ENCODE measurements at regions not wholly inside any gene's neighbourhood (a gene's known extent, or its start where the extent isn't known, plus 50 kb on each side); places are given as distances from the start of the nearest gene placed in this dataset.
A peak's percentile ranks its signal among the peaks of the same experiment; 100 is the strongest.

GRCh38 chr4:79266136-79266535 lies 59.7 kb downstream of the NAA11 start:
- TF ChIP-seq CTCF (IDR thresholded peaks at IDR 0.05; ENCODE audit: low read depth, low read length), result no peak
- Histone ChIP-seq H3K9me3 (ENCODE audit: low read depth) (no peaks in the 10 kb centered on the region), H3K36me3 (no peaks in the 10 kb centered on the region), H3K27me3 (no peaks in the 10 kb centered on the region), H3K4me1 (ENCODE audit: low read depth) (peaks cover 7% of the 10 kb centered on the region), H3K4me3 (no peak overlapping the region), H3K27ac (no peak overlapping the region)
- no peak for DNase-seq (ENCODE audit: low read depth in 1 of 2, low spot score in 1 of 2)

GRCh38 chr4:79259242-79259641 lies 66.6 kb downstream of the NAA11 start:
- H3K4me1 ChIP-seq (ENCODE audit: low read depth), result no peaks in the 10 kb centered on the region
- no peaks in the 10 kb centered on the region for H3K36me3 ChIP-seq
- DNase-seq (ENCODE audit: low read depth in 1 of 2, low spot score in 1 of 2), result no peak
- H3K4me3 ChIP-seq, result no peak overlapping the region
- H3K9me3 ChIP-seq (ENCODE audit: low read depth), result no peaks in the 10 kb centered on the region
- H3K27ac ChIP-seq, result no peak overlapping the region
- no peak for TF ChIP-seq CTCF (IDR thresholded peaks at IDR 0.05; ENCODE audit: low read depth, low read length)
- H3K27me3 ChIP-seq, result no peaks in the 10 kb centered on the region

- no peak for DNase-seq (ENCODE audit: low read depth in 1 of 2, low spot score in 1 of 2)
- no peak overlapping the region for H3K27ac ChIP-seq
- no peak overlapping the region for H3K4me3 ChIP-seq
- H3K4me1 ChIP-seq (ENCODE audit: low read depth), result no peaks in the 10 kb centered on the region
- H3K36me3 ChIP-seq, result no peaks in the 10 kb centered on the region
- H3K9me3 ChIP-seq (ENCODE audit: low read depth), result no peaks in the 10 kb centered on the region
- TF ChIP-seq CTCF (IDR thresholded peaks at IDR 0.05; ENCODE audit: low read depth, low read length), result no peak
- H3K27me3 ChIP-seq, result no peaks in the 10 kb centered on the region
Measured at GRCh38 chr4:79258614-79259176, 67.2 kb downstream of the NAA11 start.

GRCh38 chr4:79257953-79258613 lies 67.8 kb downstream of the NAA11 start:
- Histone ChIP-seq H3K4me3 (no peak overlapping the region), H3K36me3 (no peaks in the 10 kb centered on the region), H3K4me1 (ENCODE audit: low read depth) (no peaks in the 10 kb centered on the region), H3K27ac (no peak overlapping the region), H3K27me3 (no peaks in the 10 kb centered on the region), H3K9me3 (ENCODE audit: low read depth) (no peaks in the 10 kb centered on the region)
- DNase-seq (ENCODE audit: low read depth in 1 of 2, low spot score in 1 of 2), result peak in 1 of 2 donors; percentile 37
- no peak for TF ChIP-seq CTCF (IDR thresholded peaks at IDR 0.05; ENCODE audit: low read depth, low read length)

- peak in 1 of 2 donors; percentile 30 for DNase-seq (ENCODE audit: low read depth in 1 of 2, low spot score in 1 of 2)
- H3K27ac ChIP-seq, result no peak overlapping the region
- no peak overlapping the region for H3K4me3 ChIP-seq
- H3K36me3 ChIP-seq, result no peaks in the 10 kb centered on the region
- no peaks in the 10 kb centered on the region for H3K9me3 ChIP-seq (ENCODE audit: low read depth)
- TF ChIP-seq CTCF (IDR thresholded peaks at IDR 0.05; ENCODE audit: low read depth, low read length), result no peak
- H3K4me1 ChIP-seq (ENCODE audit: low read depth), result no peaks in the 10 kb centered on the region
- no peaks in the 10 kb centered on the region for H3K27me3 ChIP-seq
Measured at GRCh38 chr4:79255793-79256192, 70.1 kb downstream of the NAA11 start.
